GM20000 (cell line): ENCODE measurements at regions not wholly inside any gene's neighbourhood (a gene's known extent, or its start where the extent isn't known, plus 50 kb on each side); places are given as distances from the start of the nearest gene placed in this dataset.
A peak's percentile ranks its signal among the peaks of the same experiment; 100 is the strongest.

Experiments
- DNase-seq: peaks from one replicate; pipeline ENCODE4 v3.0.0; 2012; ENCODE audit warnings: low spot score
- CTCF ChIP-seq: IDR thresholded peaks from 2 replicates; pipeline ENCODE4 v1.5.1; 2012; ENCODE audit warnings: mild to moderate bottlenecking, control low read depth; ENCODE audit errors: extremely low read depth, missing control alignments

- DNase-seq = no peak
- no peak for TF ChIP-seq CTCF
Observed at GRCh38 chr3:16818194-16818593, 66.6 kb upstream of the PLCL2 start.

GRCh38 chr3:16818945-16819344 is 65.8 kb upstream of the PLCL2 start:
- TF ChIP-seq CTCF = no peak
- DNase-seq = no peak

GRCh38 chr3:16820485-16820884 is 64.3 kb upstream of the PLCL2 start:
- no peak for TF ChIP-seq CTCF
- DNase-seq = no peak

- no peak for DNase-seq
- TF ChIP-seq CTCF = no peak
Observed at GRCh38 chr3:16821053-16821452, 63.7 kb upstream of the PLCL2 start.

- no peak for TF ChIP-seq CTCF
- peak; percentile 16 for DNase-seq
Observed at GRCh38 chr3:16824081-16824696, 60.6 kb upstream of the PLCL2 start.

GRCh38 chr3:16825617-16826204 is 59.0 kb upstream of the PLCL2 start:
- no peak for DNase-seq
- TF ChIP-seq CTCF = no peak

GRCh38 chr3:16828815-16829214 is 55.9 kb upstream of the PLCL2 start:
- TF ChIP-seq CTCF = peak; percentile 42
- peak; percentile 36 for DNase-seq
